HCT116 (cell line): ENCODE measurements at regions not wholly inside any gene's neighbourhood (a gene's known extent, or its start where the extent isn't known, plus 50 kb on each side); places are given as distances from the start of the nearest gene placed in this dataset.

Experiments
- ATAC-seq: fragments of 200-7000 bp; cut with Tn5 transposase; 2 replicates; pipeline ENCODE4 v1.9.1; 2020; ENCODE audit warnings: mild to moderate bottlenecking, moderate library complexity
- BruUV-seq: library from RNA; stranded (reverse); fragments of 400-500 nt; replicated peaks from 2 replicates; lab custom pipeline; 2021; lab: Mats Ljungman, UMichigan
- CTCF ChIA-PET: fragments of 300-600 bp; sonication (Branson Sonifier 250); formaldehyde crosslinking; loops from one replicate; lab custom pipeline; 2021; ENCODE audit warnings: antibody characterized with exemption; lab: Charles Lee
- POLR2A ChIA-PET: fragments of 300-600, 350-600 bp; sonication (Branson Sonifier 250); formaldehyde crosslinking; loops from one replicate; lab custom pipeline; 2021; ENCODE audit warnings: antibody characterized with exemption; lab: Charles Lee
- RAD21 ChIA-PET, 2 experiments: fragments of 300-600 bp; sonication (Branson Sonifier 250); formaldehyde crosslinking; loops; one replicate each; lab custom pipeline; 2023; ENCODE audit warnings: low total read pairs in 2 of 2; ENCODE audit not compliant: uncharacterized antibody in 2 of 2, unreplicated experiment in 2 of 2, low non-redundant PET in 1 of 2; lab: Charles Lee
- DNase-seq: peaks from one replicate; pipeline ENCODE4 v3.0.0-alpha.2; 2010; ENCODE audit warnings: low read depth, low spot score
- H2AFZ ChIP-seq: fragments of 200-600 bp; shearing (Covaris generic), sonication (generic); 2 replicates; pipeline ENCODE4 v1.6.1; 2017; ENCODE audit warnings: low read depth, mixed run types, mixed read lengths, antibody characterized with exemption, low read length; ENCODE audit not compliant: poor library complexity, severe bottlenecking
- H3K27ac ChIP-seq: 2 replicates; pipeline ENCODE4 v1.5.1; 2012; ENCODE audit warnings: low read depth, low read length
- H3K27me3 ChIP-seq: fragments of 200-600 bp; sonication (generic); 2 replicates; pipeline ENCODE4 v1.6.1; 2016; ENCODE audit warnings: mixed run types, low read length, mixed read lengths; ENCODE audit not compliant: insufficient read depth
- H3K36me3 ChIP-seq, 2 experiments: fragments of 200-500 bp in 1 of 2; fragments of 200-600 bp in 1 of 2; sonication (Bioruptor generic) in 1 of 2; sonication (generic) in 1 of 2; 2 replicates each; pipeline versions ENCODE4 v1.5.1 to v1.6.1; 2014 to 2016; ENCODE audit warnings: low read length in 2 of 2, inconsistent platforms in 1 of 2, mixed read lengths in 1 of 2, mixed run types in 1 of 2; ENCODE audit not compliant: insufficient read depth in 2 of 2, control insufficient read depth in 1 of 2
- H3K4me1 ChIP-seq, 2 experiments: fragments of 200-600 bp in 1 of 2; sonication (generic) in 1 of 2; 2 replicates each; pipeline versions ENCODE4 v1.5.1 to v1.6.1; 2012 to 2017; ENCODE audit warnings: low read length in 2 of 2, inconsistent platforms in 1 of 2, mild to moderate bottlenecking in 1 of 2, mixed read lengths in 1 of 2, mixed run types in 1 of 2, moderate library complexity in 1 of 2; ENCODE audit not compliant: insufficient read depth in 2 of 2, control insufficient read depth in 1 of 2
- H3K4me2 ChIP-seq: fragments of 200-600 bp; sonication (generic); 2 replicates; pipeline ENCODE4 v1.6.1; 2017; ENCODE audit warnings: mixed run types, low read length, mixed read lengths
- H3K4me3 ChIP-seq, 2 experiments: fragments of 200-600 bp in 1 of 2; sonication (generic) in 1 of 2; replicated peaks in 1 of 2; 2 replicates each; pipeline ENCODE4 v1.5.1; 2011 to 2016; ENCODE audit warnings: low read length in 2 of 2, control low read depth in 1 of 2, low read depth in 1 of 2, mild to moderate bottlenecking in 1 of 2, mixed read lengths in 1 of 2, mixed run types in 1 of 2
- H3K79me2 ChIP-seq: fragments of 200-600 bp; sonication (generic); 2 replicates; pipeline ENCODE4 v1.6.1; 2017; ENCODE audit warnings: mild to moderate bottlenecking, mixed run types, low read length, moderate library complexity, mixed read lengths; ENCODE audit not compliant: insufficient read depth
- H3K9ac ChIP-seq: fragments of 200-600 bp; sonication (generic); 2 replicates; pipeline ENCODE4 v1.6.1; 2016; ENCODE audit warnings: low read length, mixed read lengths
- H3K9me2 ChIP-seq: fragments of 200-600 bp; sonication (generic), shearing (Covaris generic); 2 replicates; pipeline ENCODE4 v1.6.1; 2017; ENCODE audit warnings: mixed run types, mild to moderate bottlenecking, moderate library complexity; ENCODE audit not compliant: insufficient read depth
- H3K9me3 ChIP-seq, 2 experiments: fragments of 200-500 bp in 1 of 2; fragments of 200-600 bp in 1 of 2; sonication (Bioruptor generic) in 1 of 2; sonication (generic) in 1 of 2; 2 replicates each; pipeline ENCODE4 v1.6.1; 2014 to 2017; ENCODE audit warnings: low read length in 2 of 2, mixed read lengths in 2 of 2, inconsistent platforms in 1 of 2, low read depth in 1 of 2, mild to moderate bottlenecking in 1 of 2, mixed run types in 1 of 2, moderate library complexity in 1 of 2; ENCODE audit not compliant: control insufficient read depth in 1 of 2, insufficient read depth in 1 of 2
- H4K20me1 ChIP-seq: fragments of 200-600 bp; sonication (generic), shearing (Covaris generic); 2 replicates; pipeline ENCODE4 v1.6.1; 2017; ENCODE audit warnings: mixed run types, mild to moderate bottlenecking, moderate library complexity; ENCODE audit not compliant: insufficient read depth
- CBX3 ChIP-seq: IDR thresholded peaks from 2 replicates; pipeline ENCODE4 v1.6.1; 2012; ENCODE audit warnings: low read depth
- CEBPB ChIP-seq: IDR thresholded peaks from 2 replicates; pipeline ENCODE4 v1.6.1; 2012; ENCODE audit warnings: low read depth
- EGR1 ChIP-seq: IDR thresholded peaks from 2 replicates; pipeline ENCODE4 v1.6.1; 2012; ENCODE audit warnings: low read depth
- ELF1 ChIP-seq: IDR thresholded peaks from 2 replicates; pipeline ENCODE4 v1.6.1; 2012; ENCODE audit warnings: low read depth, borderline replicate concordance
- EZH2 ChIP-seq: fragments of 200-600 bp; sonication (generic); IDR thresholded peaks from 2 replicates; pipeline ENCODE4 v1.6.1; 2017; ENCODE audit warnings: antibody characterized with exemption, mixed run types
- EZH2phosphoT487 ChIP-seq: fragments of 200-600 bp; IDR thresholded peaks from 2 replicates; pipeline ENCODE4 v1.6.1; 2018; ENCODE audit warnings: antibody characterized with exemption, borderline replicate concordance
- JUND ChIP-seq: IDR thresholded peaks from 2 replicates; pipeline ENCODE4 v1.6.1; 2012
- POLR2A ChIP-seq: IDR thresholded peaks from 2 replicates; pipeline ENCODE4 v1.7.0; 2011; ENCODE audit warnings: borderline replicate concordance; ENCODE audit not compliant: insufficient read depth, insufficient read length; ENCODE audit errors: extremely low read depth
- RAD21 ChIP-seq: IDR thresholded peaks from 2 replicates; pipeline ENCODE4 v1.6.1; 2012; ENCODE audit warnings: low read depth, mild to moderate bottlenecking
- SIN3A ChIP-seq: IDR thresholded peaks from 2 replicates; pipeline ENCODE4 v1.6.1; 2012; ENCODE audit warnings: low read depth
- YY1 ChIP-seq: IDR thresholded peaks from 2 replicates; pipeline ENCODE4 v1.6.1; 2011; ENCODE audit warnings: low read length, low read depth, moderate library complexity, mild to moderate bottlenecking; ENCODE audit not compliant: insufficient replicate concordance; ENCODE audit errors: extremely low read depth
- ZFX ChIP-seq: fragments of 450-650 bp; IDR thresholded peaks from 2 replicates; pipeline ENCODE4 v1.6.1; 2017
- ZNF274 ChIP-seq: fragments of 200-500 bp; sonication (Bioruptor generic); IDR thresholded peaks from 2 replicates; pipeline ENCODE4 v1.6.1; 2014; ENCODE audit warnings: mild to moderate bottlenecking, low read depth, low read length, inconsistent platforms
- intact Hi-C: fragments of 100-400 bp; cut with micrococcal nuclease; formaldehyde crosslinking; loops from 2 replicates; pipeline ENCODE4 v1.10.0; 2022
- TF ChIP-seq, protein P1 (sequence below): IDR thresholded peaks from 2 replicates; pipeline ENCODE4 v1.6.1; 2012
- TF ChIP-seq, protein P2 (sequence below): IDR thresholded peaks from 2 replicates; pipeline ENCODE4 v1.6.1; 2012
- TF ChIP-seq, protein P3 (sequence below), 3 experiments: fragments of 200-600 bp in 1 of 3; sonication (generic) in 1 of 3; IDR thresholded peaks in 2 of 3; conservative IDR thresholded peaks in 1 of 3; 2 replicates each; pipeline ENCODE4 v1.5.1; 2012 to 2017; ENCODE audit warnings: low read depth in 2 of 3, low read length in 2 of 3, antibody characterized with exemption in 1 of 3, borderline replicate concordance in 1 of 3, control low read depth in 1 of 3, mild to moderate bottlenecking in 1 of 3, mixed read lengths in 1 of 3, mixed run types in 1 of 3, moderate library complexity in 1 of 3; ENCODE audit not compliant: insufficient read depth in 1 of 3

DNA sequence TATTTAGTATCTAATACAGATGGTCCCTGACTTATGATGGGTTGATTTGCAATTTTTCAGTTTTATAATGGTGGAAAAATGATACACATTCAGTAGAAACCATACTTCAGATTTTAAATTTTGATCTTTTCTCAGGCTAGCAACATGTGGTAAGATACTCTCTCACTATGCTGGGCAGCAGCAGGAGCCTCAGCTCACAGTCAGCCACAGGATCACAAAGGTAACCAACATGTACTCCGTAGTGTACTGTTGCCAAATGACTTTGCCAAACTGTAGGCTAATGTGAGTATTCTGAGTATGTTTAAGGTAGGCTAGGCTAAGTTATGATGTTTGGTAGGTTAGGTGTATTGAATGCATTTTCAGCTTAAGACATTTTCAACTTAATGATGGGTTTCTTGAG is 498.6 kb upstream of the DPPA4 start:
- no peak overlapping the region for H2AFZ ChIP-seq
- ChIA-PET POLR2A (no interaction called here), CTCF (no interaction called here)

DNA sequence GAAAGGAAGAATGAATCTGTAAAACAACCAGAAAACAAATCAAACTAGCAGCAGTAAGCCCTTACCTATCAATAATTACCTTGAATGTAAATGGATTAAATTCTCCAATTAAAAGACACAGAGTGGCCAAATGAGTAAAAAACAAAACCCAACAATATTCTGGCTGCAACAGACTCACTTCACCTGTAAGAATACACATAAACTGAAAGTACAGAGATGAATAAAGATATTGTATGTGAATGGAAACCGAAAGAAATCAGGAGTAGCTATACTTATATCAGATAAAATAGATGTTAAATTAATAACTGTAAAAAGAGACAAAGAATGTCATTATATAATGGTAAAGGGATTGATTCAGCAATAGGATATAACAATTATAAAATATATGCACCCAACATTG is 514.5 kb upstream of the DPPA4 start:
- no peak overlapping the region for H3K4me3 ChIP-seq
- no peaks in the 10 kb centered on the region; a peak in 1 of 4 replicates for H3K36me3 ChIP-seq
- DNase-seq (no peak), ATAC-seq (no peak)
- H3K9me3 ChIP-seq: peaks cover 7 to 16% of the 10 kb centered on the region in 2 experiments; a peak in 3 of 4 replicates
- ChIA-PET CTCF (no interaction called here), POLR2A (no interaction called here), RAD21 (no interaction called here)
- H3K4me2 ChIP-seq: no peak overlapping the region
- no peaks in the 10 kb centered on the region for H3K9me2 ChIP-seq
- TF ChIP-seq, protein P1, sequence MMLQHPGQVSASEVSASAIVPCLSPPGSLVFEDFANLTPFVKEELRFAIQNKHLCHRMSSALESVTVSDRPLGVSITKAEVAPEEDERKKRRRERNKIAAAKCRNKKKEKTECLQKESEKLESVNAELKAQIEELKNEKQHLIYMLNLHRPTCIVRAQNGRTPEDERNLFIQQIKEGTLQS: no peak
- TF ChIP-seq RAD21 (no peak), CEBPB (no peak), ELF1 (no peak), SIN3A (no peak), POLR2A (no peak), ZNF274 (no peak), EZH2 (no peak), CBX3 (no peak), EZH2phosphoT487 (no peak), YY1 (no peak), JUND (no peak), EGR1 (no peak), ZFX (no peak)
- TF ChIP-seq, protein P2, sequence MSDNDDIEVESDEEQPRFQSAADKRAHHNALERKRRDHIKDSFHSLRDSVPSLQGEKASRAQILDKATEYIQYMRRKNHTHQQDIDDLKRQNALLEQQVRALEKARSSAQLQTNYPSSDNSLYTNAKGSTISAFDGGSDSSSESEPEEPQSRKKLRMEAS: no peak
- TF ChIP-seq, protein P3, sequence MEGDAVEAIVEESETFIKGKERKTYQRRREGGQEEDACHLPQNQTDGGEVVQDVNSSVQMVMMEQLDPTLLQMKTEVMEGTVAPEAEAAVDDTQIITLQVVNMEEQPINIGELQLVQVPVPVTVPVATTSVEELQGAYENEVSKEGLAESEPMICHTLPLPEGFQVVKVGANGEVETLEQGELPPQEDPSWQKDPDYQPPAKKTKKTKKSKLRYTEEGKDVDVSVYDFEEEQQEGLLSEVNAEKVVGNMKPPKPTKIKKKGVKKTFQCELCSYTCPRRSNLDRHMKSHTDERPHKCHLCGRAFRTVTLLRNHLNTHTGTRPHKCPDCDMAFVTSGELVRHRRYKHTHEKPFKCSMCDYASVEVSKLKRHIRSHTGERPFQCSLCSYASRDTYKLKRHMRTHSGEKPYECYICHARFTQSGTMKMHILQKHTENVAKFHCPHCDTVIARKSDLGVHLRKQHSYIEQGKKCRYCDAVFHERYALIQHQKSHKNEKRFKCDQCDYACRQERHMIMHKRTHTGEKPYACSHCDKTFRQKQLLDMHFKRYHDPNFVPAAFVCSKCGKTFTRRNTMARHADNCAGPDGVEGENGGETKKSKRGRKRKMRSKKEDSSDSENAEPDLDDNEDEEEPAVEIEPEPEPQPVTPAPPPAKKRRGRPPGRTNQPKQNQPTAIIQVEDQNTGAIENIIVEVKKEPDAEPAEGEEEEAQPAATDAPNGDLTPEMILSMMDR (IDR thresholded peaks at IDR 0.05 in 2 of 3, conservative IDR thresholded peaks at IDR 0.05 in 1 of 3; ENCODE audit: borderline replicate concordance in 1 of 3, insufficient read depth in 1 of 3, low read depth in 2 of 3, low read length in 2 of 3): no peak
- H2AFZ ChIP-seq: no peak overlapping the region
- no peaks in the 10 kb centered on the region for H4K20me1 ChIP-seq
- intact Hi-C loops: no loop called here
- H3K9ac ChIP-seq: no peak overlapping the region
- no TSS peak for BruUV-seq
- no peaks in the 10 kb centered on the region for H3K79me2 ChIP-seq
- no peak overlapping the region for H3K27ac ChIP-seq
- H3K27me3 ChIP-seq: no peaks in the 10 kb centered on the region
- H3K4me1 ChIP-seq: no peaks in the 10 kb centered on the region

More for the DNA sequence above, 498.6 kb upstream of the DPPA4 start:
- Histone ChIP-seq H3K27ac (no peak overlapping the region), H3K36me3 (no peaks in the 10 kb centered on the region), H3K4me3 (no peak overlapping the region), H3K79me2 (no peaks in the 10 kb centered on the region), H3K9ac (no peak overlapping the region), H3K9me2 (no peaks in the 10 kb centered on the region), H4K20me1 (no peaks in the 10 kb centered on the region), H3K4me2 (no peak overlapping the region), H3K27me3 (no peaks in the 10 kb centered on the region), H3K9me3 (no peaks in the 10 kb centered on the region), H3K4me1 (no peaks in the 10 kb centered on the region)
- TF ChIP-seq SIN3A (no peak), CBX3 (no peak)
- no TSS peak for BruUV-seq
- DNase-seq: no peak
- ATAC-seq: no peak
- intact Hi-C loops: no loop called here
- RAD21 ChIA-PET: no interaction called here
